A673 (cell line): ENCODE measurements at regions not wholly inside any gene's neighbourhood (a gene's known extent, or its start where the extent isn't known, plus 50 kb on each side); places are given as distances from the start of the nearest gene placed in this dataset.

Source experiments
- BruUV-seq: library from RNA; stranded (reverse); fragments of 400-500 nt; replicated peaks from 2 replicates; lab custom pipeline; 2021; lab: Mats Ljungman, UMichigan
- CTCF ChIA-PET: fragments of 300-600 bp; sonication (Branson Sonifier 250); formaldehyde crosslinking; loops from one replicate; lab custom pipeline; 2022; ENCODE audit warnings: antibody characterized with exemption; lab: Charles Lee
- POLR2A ChIA-PET: fragments of 300-600 bp; sonication (Branson Sonifier 250); formaldehyde crosslinking; loops from one replicate; lab custom pipeline; 2022; ENCODE audit warnings: antibody characterized with exemption; ENCODE audit not compliant: low non-redundant PET; lab: Charles Lee
- DNase-seq: peaks from one replicate; pipeline ENCODE4 v3.0.0-alpha.2; 2015; ENCODE audit warnings: low spot score
- H3K27ac ChIP-seq: fragments of 200-600 bp; sonication (generic); 2 replicates; pipeline ENCODE4 v1.5.1; 2016; ENCODE audit warnings: mixed run types, low read depth, mild to moderate bottlenecking, mixed read lengths, antibody characterized with exemption, low read length; ENCODE audit not compliant: poor library complexity, severe bottlenecking
- H3K27me3 ChIP-seq: fragments of 200-600 bp; sonication (generic); replicated peaks from 2 replicates; pipeline ENCODE4 v1.6.1; 2017; ENCODE audit warnings: mixed run types, low read depth, mild to moderate bottlenecking, mixed read lengths, antibody characterized with exemption, low read length; ENCODE audit not compliant: insufficient read depth, poor library complexity
- H3K36me3 ChIP-seq: fragments of 200-600 bp; sonication (generic); 2 replicates; pipeline ENCODE4 v1.6.1; 2016; ENCODE audit warnings: mixed run types, mild to moderate bottlenecking, mixed read lengths, antibody characterized with exemption, low read length; ENCODE audit not compliant: insufficient read depth, poor library complexity, severe bottlenecking
- H3K4me1 ChIP-seq: fragments of 200-600 bp; sonication (generic); 2 replicates; pipeline ENCODE4 v1.6.1; 2017; ENCODE audit warnings: mixed run types, mild to moderate bottlenecking, mixed read lengths, antibody characterized with exemption, low read length; ENCODE audit not compliant: insufficient read depth, poor library complexity, severe bottlenecking
- H3K4me3 ChIP-seq: fragments of 200-600 bp; sonication (generic); 2 replicates; pipeline ENCODE4 v1.5.1; 2016; ENCODE audit warnings: low read depth, mixed run types, mild to moderate bottlenecking, mixed read lengths, low read length; ENCODE audit not compliant: poor library complexity, severe bottlenecking
- H3K9me3 ChIP-seq: fragments of 200-600 bp; sonication (generic); 2 replicates; pipeline ENCODE4 v1.6.1; 2016; ENCODE audit warnings: mixed run types, low read depth, mild to moderate bottlenecking, mixed read lengths, antibody characterized with exemption, low read length; ENCODE audit not compliant: poor library complexity, severe bottlenecking
- CTCF ChIP-seq: fragments of 300-800, 200-600 bp; sonication (generic); conservative IDR thresholded peaks from 2 replicates; pipeline ENCODE4 v1.5.1; 2017; ENCODE audit warnings: low read depth, mild to moderate bottlenecking, antibody characterized with exemption, low read length, moderate library complexity, mixed read lengths
- EZH2 ChIP-seq: fragments of 200-600 bp; sonication (generic); IDR thresholded peaks from 2 replicates; pipeline ENCODE4 v1.6.1; 2017; ENCODE audit warnings: borderline replicate concordance, low read depth, mild to moderate bottlenecking, mixed read lengths, antibody characterized with exemption, low read length; ENCODE audit not compliant: poor library complexity, severe bottlenecking
- intact Hi-C: fragments of 100-400 bp; cut with micrococcal nuclease; formaldehyde crosslinking; loops from one replicate; pipeline ENCODE4 v1.10.0; 2022; ENCODE audit not compliant: unreplicated experiment

GRCh38 chr20:60254901-60255411 is 296.7 kb downstream of the CDH26 start:
- ChIA-PET CTCF (no interaction called here), POLR2A (no interaction called here)
- no TSS peak for BruUV-seq
- Histone ChIP-seq H3K36me3 (no peaks in the 10 kb centered on the region), H3K4me3 (no peak overlapping the region), H3K9me3 (no peaks in the 10 kb centered on the region), H3K27me3 (peaks cover 11% of the 10 kb centered on the region), H3K27ac (no peak overlapping the region), H3K4me1 (peaks cover 4% of the 10 kb centered on the region)
- intact Hi-C loops: no loop called here
- no peak for DNase-seq
- TF ChIP-seq EZH2: no peak
- no peak for TF ChIP-seq CTCF

GRCh38 chr20:60255415-60255814 is 297.2 kb downstream of the CDH26 start:
- no TSS peak for BruUV-seq
- Histone ChIP-seq H3K27ac (no peak overlapping the region), H3K4me1 (peaks cover 4% of the 10 kb centered on the region), H3K27me3 (peaks cover 15% of the 10 kb centered on the region), H3K9me3 (no peaks in the 10 kb centered on the region), H3K4me3 (no peak overlapping the region), H3K36me3 (no peaks in the 10 kb centered on the region)
- intact Hi-C loops: no loop called here
- CTCF ChIA-PET: no interaction called here
- DNase-seq: no peak
- POLR2A ChIA-PET: no interaction called here
- no peak for TF ChIP-seq CTCF
- no peak for TF ChIP-seq EZH2

GRCh38 chr20:60255866-60256265 is 297.6 kb downstream of the CDH26 start:
- DNase-seq: no peak
- Histone ChIP-seq H3K27ac (no peak overlapping the region), H3K27me3 (peaks cover 16% of the 10 kb centered on the region), H3K4me3 (no peak overlapping the region), H3K4me1 (peaks cover 4% of the 10 kb centered on the region), H3K9me3 (no peaks in the 10 kb centered on the region), H3K36me3 (no peaks in the 10 kb centered on the region)
- intact Hi-C loops: no loop called here
- ChIA-PET CTCF (no interaction called here), POLR2A (no interaction called here)
- TF ChIP-seq CTCF (no peak), EZH2 (no peak)
- BruUV-seq: no TSS peak
